Fibroblast of skin of left biceps (primary cell): ENCODE measurements at regions not wholly inside any gene's neighbourhood (a gene's known extent, or its start where the extent isn't known, plus 50 kb on each side); places are given as distances from the start of the nearest gene placed in this dataset.

Source experiments
- DNase-seq, 2 experiments: peaks; one replicate each; pipeline ENCODE4 v3.0.0-alpha.2; 2013; ENCODE audit warnings: low read depth in 2 of 2

DNA sequence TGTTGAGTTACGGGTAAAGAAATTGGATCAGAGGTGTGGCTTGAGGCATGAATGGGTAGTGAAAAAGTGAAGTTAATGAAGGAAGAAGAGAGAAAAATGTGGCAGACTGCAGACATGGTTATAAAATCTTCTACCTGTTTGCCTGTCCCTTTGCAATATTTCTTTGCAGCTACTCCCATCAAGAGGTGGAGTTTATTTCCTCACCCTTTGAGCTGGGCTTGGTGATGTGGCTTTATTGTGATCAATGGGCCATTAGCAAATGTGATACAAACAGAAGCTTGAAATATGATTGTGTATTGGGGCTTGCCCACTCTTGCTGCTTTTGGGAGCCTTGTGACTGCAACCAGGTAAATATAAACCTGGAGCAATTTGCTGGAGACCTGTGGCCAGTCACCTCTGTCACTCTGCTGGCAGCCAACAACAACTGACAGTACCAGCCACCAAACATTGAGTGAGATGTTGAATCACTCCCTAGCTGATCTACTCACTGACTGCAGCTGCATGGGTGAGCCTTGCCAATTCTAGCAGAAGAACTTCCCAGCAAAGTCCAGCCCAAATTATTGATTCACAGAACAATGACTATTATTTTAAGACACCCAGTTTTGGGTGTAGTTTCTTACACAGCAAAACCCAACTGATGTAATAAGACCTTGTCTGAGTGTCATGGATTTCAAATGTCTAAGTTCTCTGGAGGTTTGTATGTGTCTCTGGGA, 151.0 kb upstream of the ATP2B1 start:
- no peak for DNase-seq

DNA sequence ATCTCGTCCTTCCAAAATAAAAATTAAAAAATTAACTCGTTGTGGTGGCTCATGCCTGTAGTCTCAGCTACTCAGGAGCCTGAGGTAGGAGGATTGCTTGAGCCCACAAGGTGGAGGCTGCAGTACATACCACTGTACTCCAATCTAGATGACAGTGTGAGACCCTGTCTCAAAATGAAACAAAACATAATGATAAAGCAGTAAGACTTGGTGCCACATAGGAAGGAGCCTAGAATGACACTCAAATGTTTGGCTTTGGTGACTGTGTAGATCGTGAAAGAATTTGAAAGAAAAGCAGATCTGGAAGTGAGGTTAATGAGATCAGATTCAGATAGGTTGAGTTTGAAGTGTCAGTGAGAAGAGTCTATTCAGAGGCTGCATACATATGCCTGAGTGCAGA, 150.1 kb upstream of the ATP2B1 start:
- no peak for DNase-seq

DNA sequence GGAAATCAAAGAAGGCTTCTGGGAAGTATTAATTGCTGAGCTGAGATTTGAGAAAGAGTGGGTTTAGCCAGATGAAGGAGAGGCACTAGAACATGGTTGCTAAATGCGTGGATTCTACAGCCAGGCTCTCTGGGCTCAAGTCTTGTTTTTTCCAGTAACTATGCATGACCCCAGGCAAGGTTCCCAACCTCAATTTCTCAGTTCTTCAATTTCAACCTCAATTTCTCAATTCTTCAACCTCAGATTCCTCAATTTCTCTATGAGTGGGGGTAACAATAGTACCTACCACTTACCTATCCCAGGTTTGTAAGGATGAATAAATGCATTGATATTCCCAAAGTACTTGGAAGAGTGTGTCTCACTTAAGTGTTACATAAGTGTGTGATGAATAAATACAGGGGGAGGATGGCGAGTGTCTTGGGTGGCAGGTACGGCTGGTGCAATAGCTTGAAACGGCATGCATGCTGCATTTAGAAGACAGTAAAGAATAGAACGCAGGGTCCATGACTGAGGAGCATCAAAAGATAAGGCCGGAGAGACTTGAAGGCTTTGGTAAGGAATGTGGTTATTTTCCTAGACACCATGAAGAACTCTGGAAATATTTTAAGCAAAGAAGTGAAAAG, 149.1 kb upstream of the ATP2B1 start:
- no peak for DNase-seq

- peak; percentile 73 to 78 for DNase-seq
Measured at GRCh38 chr12:89856431-89856830, 147.8 kb upstream of the ATP2B1 start.

DNA sequence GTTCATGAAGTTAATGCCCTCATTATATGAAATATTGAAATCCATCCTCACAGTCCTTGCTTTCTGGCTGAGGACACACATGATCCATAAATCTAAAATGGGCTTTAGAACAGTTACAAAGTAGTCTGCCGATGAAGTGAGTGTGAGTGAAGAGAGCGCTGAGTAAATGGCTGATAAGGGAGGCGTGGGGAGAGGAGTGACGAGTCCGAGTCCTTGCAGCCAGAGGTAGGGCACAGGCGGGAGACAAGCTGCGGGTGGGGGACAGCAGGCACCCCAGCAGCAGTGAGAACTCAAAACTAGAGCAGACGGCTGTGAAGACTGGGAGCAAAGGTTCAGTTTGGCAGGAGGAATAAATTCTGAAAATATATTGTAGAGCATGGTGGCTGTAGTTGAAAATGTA, 140.1 kb upstream of the ATP2B1 start:
- no peak for DNase-seq

DNA sequence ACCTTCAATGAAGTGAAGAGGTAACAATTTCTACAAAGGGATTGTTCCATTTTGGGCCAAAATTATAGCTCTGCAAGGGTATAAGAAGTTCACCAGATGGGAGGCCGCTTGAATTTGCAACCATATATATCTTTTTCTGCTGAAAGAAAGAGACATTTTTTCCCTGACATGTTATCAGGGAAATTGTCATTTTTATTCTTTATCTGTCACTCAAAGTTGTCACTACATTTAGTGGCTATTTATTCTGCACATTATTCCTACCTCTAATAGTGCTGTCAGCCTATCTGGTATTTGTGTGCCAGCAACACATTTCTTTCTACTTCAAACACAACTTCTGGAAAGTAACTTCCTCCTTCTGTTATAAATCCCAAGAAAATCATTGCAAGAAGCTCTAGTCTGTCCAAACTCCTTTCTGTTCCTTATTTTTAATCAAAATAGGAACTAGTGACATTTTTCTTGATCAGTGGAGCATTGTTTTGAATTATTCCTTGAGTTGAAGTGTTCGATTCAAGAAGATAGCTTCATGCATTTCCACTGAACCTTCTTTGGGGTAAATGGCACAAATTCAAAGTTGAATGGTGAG, 137.9 kb upstream of the ATP2B1 start:
- DNase-seq, result no peak

DNA sequence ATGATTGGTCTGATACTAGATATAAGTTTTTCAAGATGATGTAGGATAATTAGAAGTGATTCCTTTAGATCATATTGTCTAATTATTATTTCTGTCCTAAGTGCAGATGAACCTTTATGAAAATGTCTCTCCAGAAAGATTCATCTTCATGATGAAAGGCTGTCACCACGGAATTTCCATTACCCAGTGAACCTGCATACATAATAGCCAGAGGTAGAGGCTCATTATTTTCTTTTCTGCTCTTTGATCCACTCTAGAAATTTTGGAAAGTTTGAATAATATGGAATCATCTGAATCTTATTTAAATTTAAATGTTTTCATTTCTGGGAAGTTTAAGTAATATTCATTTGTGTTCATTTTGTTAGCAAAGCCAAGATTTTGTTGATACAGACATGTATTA, 137.1 kb upstream of the ATP2B1 start:
- no peak for DNase-seq

GRCh38 chr12:89845366-89845765, 136.7 kb upstream of the ATP2B1 start:
- no peak for DNase-seq

GRCh38 chr12:89844539-89844938, 135.9 kb upstream of the ATP2B1 start:
- DNase-seq, result no peak

DNA sequence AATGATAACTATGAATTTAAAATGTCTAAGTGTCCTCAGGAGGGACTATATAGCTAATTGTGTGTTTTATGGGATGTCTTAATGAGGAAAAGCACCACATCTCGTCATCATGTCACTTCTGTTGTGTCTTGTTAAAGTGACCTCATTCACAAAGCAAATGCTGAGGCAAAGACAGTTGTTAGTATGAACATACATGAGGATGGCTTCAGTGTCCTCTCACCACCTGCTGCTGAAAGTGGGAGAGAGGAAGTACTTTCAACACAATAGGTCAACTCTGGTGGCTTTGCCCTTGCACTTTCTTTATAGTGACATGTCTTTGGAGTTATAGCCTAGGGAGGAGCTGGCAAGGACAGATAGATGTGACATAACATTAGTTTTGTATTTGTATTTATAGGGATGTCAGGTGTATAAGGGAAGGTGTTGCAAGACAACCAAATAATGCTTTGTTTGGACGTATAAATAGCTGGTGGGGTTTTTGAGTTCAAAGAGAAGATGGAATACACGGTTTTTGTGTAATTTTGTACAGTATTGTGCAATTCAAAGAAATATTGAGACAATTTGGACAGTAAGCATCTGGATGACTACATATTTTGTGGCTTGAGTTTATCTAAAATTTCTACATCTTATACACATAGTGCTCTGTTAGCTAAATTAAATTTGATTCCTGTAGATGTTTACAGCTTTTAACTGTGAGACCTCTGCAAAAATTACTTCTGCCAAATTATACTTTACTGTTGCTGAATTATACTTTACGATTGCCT, 131.7 kb upstream of the ATP2B1 start:
- DNase-seq, result no peak

GRCh38 chr12:89839444-89839843, 130.8 kb upstream of the ATP2B1 start:
- no peak for DNase-seq

DNA sequence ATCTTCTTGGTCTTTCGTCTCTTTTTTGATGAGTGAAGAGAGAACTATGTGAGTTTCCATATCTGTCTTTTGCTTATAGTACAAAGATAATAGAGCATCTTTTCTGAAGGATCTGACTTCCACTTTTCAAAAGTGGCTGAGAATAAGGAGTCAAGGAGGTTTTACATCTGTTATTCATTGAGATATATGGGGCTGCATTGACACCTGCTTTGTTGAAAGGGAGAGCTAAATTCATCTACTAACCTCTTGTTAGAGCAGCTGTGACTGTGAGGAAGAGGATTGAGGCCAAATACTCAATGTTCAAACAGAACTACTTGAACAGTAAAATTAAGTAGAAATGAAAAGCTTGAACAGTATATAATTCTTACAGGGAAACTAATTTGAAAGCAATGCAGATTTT, 130.2 kb upstream of the ATP2B1 start:
- DNase-seq, result no peak

GRCh38 chr12:89836026-89836425, 127.4 kb upstream of the ATP2B1 start:
- DNase-seq, result no peak

- DNase-seq, result no peak
Measured at GRCh38 chr12:89834676-89835075, 126.0 kb upstream of the ATP2B1 start.

- peak; percentile 25 to 30 for DNase-seq
Measured at GRCh38 chr12:89833337-89834252, 125.0 kb upstream of the ATP2B1 start.

DNA sequence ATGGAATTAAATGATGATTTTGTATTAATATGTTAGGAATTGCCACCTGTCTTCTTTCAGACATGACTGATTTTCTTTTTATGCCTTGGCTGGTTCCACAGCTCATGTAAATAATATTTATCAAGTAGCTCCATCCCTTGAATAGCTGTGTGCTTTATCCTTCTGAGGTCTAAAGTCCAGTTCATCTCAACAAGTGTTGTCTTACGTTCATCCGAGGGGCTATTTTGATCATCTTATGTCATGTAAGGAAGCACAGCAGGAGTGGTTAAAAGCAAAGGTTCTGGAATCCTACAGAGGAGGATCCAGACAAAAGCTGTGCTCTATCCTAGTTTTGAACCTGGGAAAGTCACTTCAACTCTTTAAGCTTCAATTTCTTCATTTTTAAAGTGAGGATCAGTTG, 123.7 kb upstream of the ATP2B1 start:
- DNase-seq, result no peak

DNA sequence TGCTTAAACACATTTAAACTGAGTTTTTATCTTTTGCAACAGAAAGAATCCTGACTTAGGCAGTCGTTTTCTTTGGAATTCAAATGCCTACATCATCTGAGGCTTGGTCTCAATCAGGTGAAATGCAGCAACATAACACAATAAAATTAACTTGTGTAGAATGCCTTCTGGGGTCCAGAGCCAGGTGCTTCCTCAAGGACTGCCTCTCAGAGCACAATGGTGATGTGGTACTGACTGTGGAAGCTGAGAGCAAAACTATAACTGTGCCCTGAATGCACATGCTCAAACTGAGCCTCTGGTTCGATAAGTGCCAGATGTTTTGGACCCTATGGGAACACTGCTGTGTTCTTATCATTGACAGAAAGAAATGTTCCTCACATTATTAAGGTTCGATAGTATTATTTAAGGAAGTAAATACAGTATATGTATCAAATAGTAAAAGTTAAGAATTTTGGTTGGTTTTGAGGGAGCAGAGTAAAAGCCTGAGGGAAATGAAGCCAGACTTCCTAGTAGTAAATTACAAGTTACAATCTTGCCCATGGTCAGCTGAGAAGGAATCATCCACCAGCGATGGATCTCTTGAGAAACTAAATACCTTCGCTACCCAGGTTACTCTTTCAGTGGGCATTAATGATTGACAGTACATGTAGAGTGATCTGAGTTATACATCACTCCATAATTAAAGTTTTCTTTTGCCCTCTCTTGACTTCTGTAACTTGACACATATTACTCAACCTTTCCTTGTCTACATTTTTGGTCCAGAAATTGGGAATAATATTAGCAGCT, 122.9 kb upstream of the ATP2B1 start:
- DNase-seq, result no peak

GRCh38 chr12:89829434-89829975, 120.9 kb upstream of the ATP2B1 start:
- no peak for DNase-seq

DNA sequence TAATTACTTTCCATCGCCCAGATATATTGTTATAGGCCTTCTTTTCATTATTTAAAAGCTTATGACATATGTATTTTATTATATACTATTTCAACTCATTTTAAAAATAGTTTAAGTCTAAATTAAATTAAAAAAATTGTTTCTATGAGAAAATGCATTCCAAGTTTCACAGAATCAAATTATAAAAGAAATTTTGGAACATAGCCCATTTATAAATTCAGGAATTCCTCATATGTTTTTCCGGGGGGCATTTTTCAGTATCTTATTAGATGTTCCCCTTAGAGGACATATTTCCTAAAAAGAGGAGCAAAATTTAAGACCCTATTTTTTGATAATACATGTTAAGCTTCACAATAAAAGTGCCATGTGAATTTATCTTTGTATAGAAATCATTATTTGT, 119.9 kb upstream of the ATP2B1 start:
- DNase-seq, result no peak

DNA sequence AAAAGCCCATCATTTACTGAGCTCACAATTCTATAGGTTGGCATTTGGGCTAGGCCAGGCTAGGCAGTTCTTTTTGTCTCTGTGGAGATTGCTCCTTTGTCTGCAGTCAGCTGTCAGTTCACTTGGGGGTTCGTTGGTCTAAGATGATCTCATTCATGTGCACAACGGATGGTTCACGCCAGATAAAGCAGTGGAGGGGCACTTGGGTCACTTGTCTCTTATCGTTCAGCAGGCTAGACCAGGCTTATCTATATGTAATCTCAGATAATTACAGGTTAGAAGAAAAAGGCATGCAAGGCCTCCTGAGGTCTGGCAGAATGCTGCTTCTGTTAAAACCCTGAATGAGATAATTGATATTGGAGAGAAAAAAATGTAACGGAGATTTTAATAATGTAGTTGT, 119.0 kb upstream of the ATP2B1 start:
- no peak for DNase-seq

GRCh38 chr12:89826468-89826867, 117.8 kb upstream of the ATP2B1 start:
- DNase-seq, result no peak
